ENCODE measurements at regions not wholly inside any gene's neighbourhood (a gene's known extent, or its start where the extent isn't known, plus 50 kb on each side); places are given as distances from the start of the nearest gene placed in this dataset.

- Histone ChIP-seq H3K79me2 (ENCODE audit: low read length) (no peaks in the 10 kb centered on the region), H3K4me3 (ENCODE audit: low read length) (no peak overlapping the region), H3K4me1 (ENCODE audit: insufficient read depth, low read length) (no peaks in the 10 kb centered on the region), H3K9me3 (ENCODE audit: low read length) (no peaks in the 10 kb centered on the region), H3K9me2 (replicated peaks; ENCODE audit: low read length) (no peaks in the 10 kb centered on the region), H2AFZ (ENCODE audit: low read length) (no peak overlapping the region), H3F3A (ENCODE audit: low read length, unreplicated experiment) (no peaks in the 10 kb centered on the region), H3K4me2 (ENCODE audit: low read length) (no peak overlapping the region), H3K27ac (ENCODE audit: low read length) (no peak overlapping the region), H3K27me3 (ENCODE audit: low read length) (peaks cover 27% of the 10 kb centered on the region; the same call in 1 of the 2 replicates), H3K36me3 (ENCODE audit: low read depth, low read length) (no peaks in the 10 kb centered on the region), H3K9ac (ENCODE audit: low read length) (no peak overlapping the region), H4K20me1 (ENCODE audit: low read length) (no peaks in the 10 kb centered on the region)
- BruUV-seq (replicated peaks): no TSS peak
- TF ChIP-seq EZH2phosphoT487 (IDR thresholded peaks at IDR 0.05; ENCODE audit: borderline replicate concordance, low read length) (no peak), EZH2 (IDR thresholded peaks at IDR 0.05; ENCODE audit: low read length, unreplicated experiment) (no peak), CTCF (conservative IDR thresholded peaks at IDR 0.05; ENCODE audit: low read depth, low read length) (no peak)
- DNase-seq (no peak), ATAC-seq (no peak)
- ChIA-PET POLR2A (ENCODE audit: unreplicated experiment) (no interaction called here), CTCF (no interaction called here)
- intact Hi-C loops (cut with micrococcal nuclease): no loop called here
Measured at GRCh38 chr20:51202304-51202703, 179.4 kb upstream of the KCNG1 start.

DNA sequence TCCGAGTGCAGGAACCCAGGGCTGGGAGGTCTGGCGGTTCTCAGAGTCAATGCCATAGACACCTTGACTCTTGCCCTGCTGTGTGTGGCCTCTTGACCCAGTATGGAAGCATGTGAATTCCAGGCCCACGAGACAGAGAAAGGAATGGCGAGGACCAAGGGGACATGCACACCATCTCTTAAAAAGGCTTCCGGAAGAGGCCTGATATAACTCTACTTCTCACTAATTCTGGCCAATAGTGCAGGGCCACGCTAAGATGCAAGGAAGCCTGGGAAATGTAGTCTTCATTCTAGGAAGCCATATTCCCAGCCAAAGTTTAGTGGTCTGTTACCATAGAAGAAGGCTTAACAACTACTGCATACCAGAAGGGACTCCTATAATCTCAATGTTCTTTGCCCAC lies 177.0 kb upstream of the KCNG1 start:
- ATAC-seq (no peak), DNase-seq (no peak)
- Histone ChIP-seq H3F3A (ENCODE audit: low read length, unreplicated experiment) (no peaks in the 10 kb centered on the region), H3K9me3 (ENCODE audit: low read length) (no peaks in the 10 kb centered on the region), H4K20me1 (ENCODE audit: low read length) (no peaks in the 10 kb centered on the region), H2AFZ (ENCODE audit: low read length) (no peak overlapping the region), H3K27me3 (ENCODE audit: low read length) (peaks cover 27% of the 10 kb centered on the region; the same call in 1 of the 2 replicates), H3K4me2 (ENCODE audit: low read length) (no peak overlapping the region), H3K9ac (ENCODE audit: low read length) (no peak overlapping the region), H3K9me2 (replicated peaks; ENCODE audit: low read length) (no peaks in the 10 kb centered on the region), H3K79me2 (ENCODE audit: low read length) (no peaks in the 10 kb centered on the region), H3K4me1 (ENCODE audit: insufficient read depth, low read length) (no peaks in the 10 kb centered on the region), H3K4me3 (ENCODE audit: low read length) (no peak overlapping the region), H3K27ac (ENCODE audit: low read length) (no peak overlapping the region), H3K36me3 (ENCODE audit: low read depth, low read length) (no peaks in the 10 kb centered on the region)
- TF ChIP-seq CTCF (conservative IDR thresholded peaks at IDR 0.05; ENCODE audit: low read depth, low read length) (no peak), EZH2phosphoT487 (IDR thresholded peaks at IDR 0.05; ENCODE audit: borderline replicate concordance, low read length) (no peak), EZH2 (IDR thresholded peaks at IDR 0.05; ENCODE audit: low read length, unreplicated experiment) (no peak)
- ChIA-PET POLR2A (ENCODE audit: unreplicated experiment) (no interaction called here), CTCF (no interaction called here)
- intact Hi-C loops (cut with micrococcal nuclease): no loop called here
- no TSS peak for BruUV-seq (replicated peaks)

GRCh38 chr20:51198876-51199523 lies 176.1 kb upstream of the KCNG1 start:
- H3K27me3 ChIP-seq (ENCODE audit: low read length): peaks cover 20% of the 10 kb centered on the region; the same call in 1 of the 2 replicates
- no peaks in the 10 kb centered on the region for H3K9me2 ChIP-seq (replicated peaks; ENCODE audit: low read length)
- intact Hi-C loops (cut with micrococcal nuclease): no loop called here
- no peak overlapping the region for H3K9ac ChIP-seq (ENCODE audit: low read length)
- H3K4me3 ChIP-seq (ENCODE audit: low read length): no peak overlapping the region
- no peaks in the 10 kb centered on the region for H3K36me3 ChIP-seq (ENCODE audit: low read depth, low read length)
- TF ChIP-seq EZH2 (IDR thresholded peaks at IDR 0.05; ENCODE audit: low read length, unreplicated experiment) (no peak), EZH2phosphoT487 (IDR thresholded peaks at IDR 0.05; ENCODE audit: borderline replicate concordance, low read length) (no peak), CTCF (conservative IDR thresholded peaks at IDR 0.05; ENCODE audit: low read depth, low read length) (no peak)
- H3K4me2 ChIP-seq (ENCODE audit: low read length): no peak overlapping the region
- H3K4me1 ChIP-seq (ENCODE audit: insufficient read depth, low read length): peaks cover 2% of the 10 kb centered on the region
- no peak for ATAC-seq
- no peaks in the 10 kb centered on the region for H3K9me3 ChIP-seq (ENCODE audit: low read length)
- no peak overlapping the region for H3K27ac ChIP-seq (ENCODE audit: low read length)
- H4K20me1 ChIP-seq (ENCODE audit: low read length): no peaks in the 10 kb centered on the region
- BruUV-seq (replicated peaks): no TSS peak
- no peak for DNase-seq
- CTCF ChIA-PET: interaction anchor here (0.7 kb wide), 1 partner anchor 11 kb away, joined by 8 read pairs; no protein-coding TSS in a partner anchor
- no peak overlapping the region for H2AFZ ChIP-seq (ENCODE audit: low read length)
- POLR2A ChIA-PET (ENCODE audit: unreplicated experiment): no interaction called here
- H3F3A ChIP-seq (ENCODE audit: low read length, unreplicated experiment): no peaks in the 10 kb centered on the region
- no peaks in the 10 kb centered on the region for H3K79me2 ChIP-seq (ENCODE audit: low read length)

Measured in PC-3 (cell line).